ENCODE measurements at regions not wholly inside any gene's neighbourhood (a gene's known extent, or its start where the extent isn't known, plus 50 kb on each side); places are given as distances from the start of the nearest gene placed in this dataset.
A peak's percentile ranks its signal among the peaks of the same experiment; 100 is the strongest.
"Not testable (repeated sequence)": the region's sequence is repeated elsewhere in the genome, so short reads cannot be mapped to it uniquely, and the experiment has no call there.

- not testable (repeated sequence) for DNase-seq (ENCODE audit: low read depth)
Observed at GRCh38 chr16:18152832-18153231, 183.7 kb downstream of the NPIPA8 start.

GRCh38 chr16:18148132-18148531, 188.4 kb downstream of the NPIPA8 start:
- DNase-seq (ENCODE audit: low read depth) = not testable (repeated sequence)

GRCh38 chr16:18146601-18147142, 189.9 kb downstream of the NPIPA8 start:
- DNase-seq (ENCODE audit: low read depth) = not testable (repeated sequence)

GRCh38 chr16:18142066-18142465, 194.5 kb downstream of the NPIPA8 start:
- DNase-seq (ENCODE audit: low read depth) = not testable (repeated sequence)

GRCh38 chr16:18136288-18136687, 200.2 kb downstream of the NPIPA8 start:
- not testable (repeated sequence) for DNase-seq (ENCODE audit: low read depth)

GRCh38 chr16:18135024-18135423, 201.5 kb downstream of the NPIPA8 start:
- DNase-seq (ENCODE audit: low read depth) = not testable (repeated sequence)

- not testable (repeated sequence) for DNase-seq (ENCODE audit: low read depth)
Observed at GRCh38 chr16:18131587-18131986, 204.9 kb downstream of the NPIPA8 start.

- peak; percentile 4 for DNase-seq (ENCODE audit: low read depth)
Observed at GRCh38 chr16:18130478-18131120, 205.9 kb downstream of the NPIPA8 start.

GRCh38 chr16:18127033-18127432, 209.5 kb downstream of the NPIPA8 start:
- DNase-seq (ENCODE audit: low read depth) = not testable (repeated sequence)

GRCh38 chr16:18119092-18119491, 217.4 kb downstream of the NPIPA8 start:
- not testable (repeated sequence) for DNase-seq (ENCODE audit: low read depth)

GRCh38 chr16:18118684-18119083, 217.9 kb downstream of the NPIPA8 start:
- not testable (repeated sequence) for DNase-seq (ENCODE audit: low read depth)

GRCh38 chr16:18118071-18118470, 218.5 kb downstream of the NPIPA8 start:
- not testable (repeated sequence) for DNase-seq (ENCODE audit: low read depth)

- not testable (repeated sequence) for DNase-seq (ENCODE audit: low read depth)
Observed at GRCh38 chr16:18104412-18104811, 232.1 kb downstream of the NPIPA8 start.

- not testable (repeated sequence) for DNase-seq (ENCODE audit: low read depth)
Observed at GRCh38 chr16:18101077-18101476, 235.5 kb downstream of the NPIPA8 start.

- DNase-seq (ENCODE audit: low read depth) = not testable (repeated sequence)
Observed at GRCh38 chr16:18092605-18093004, 243.9 kb downstream of the NPIPA8 start.

GRCh38 chr16:18080658-18081363, 255.7 kb downstream of the NPIPA8 start:
- not testable (repeated sequence) for DNase-seq (ENCODE audit: low read depth)

GRCh38 chr16:18077910-18078309, 258.6 kb downstream of the NPIPA8 start:
- DNase-seq (ENCODE audit: low read depth) = not testable (repeated sequence)

- no peak for DNase-seq (ENCODE audit: low read depth)
Observed at GRCh38 chr16:18072161-18072560, 264.4 kb downstream of the NPIPA8 start.

GRCh38 chr16:18069683-18070082, 266.9 kb downstream of the NPIPA8 start:
- DNase-seq (ENCODE audit: low read depth) = no peak

GRCh38 chr16:18068477-18068876, 268.1 kb downstream of the NPIPA8 start:
- DNase-seq (ENCODE audit: low read depth) = no peak

- DNase-seq (ENCODE audit: low read depth) = no peak
Observed at GRCh38 chr16:18062713-18063112, 273.8 kb downstream of the NPIPA8 start.

- DNase-seq (ENCODE audit: low read depth) = no peak
Observed at GRCh38 chr16:18060351-18060750, 276.2 kb downstream of the NPIPA8 start.

- DNase-seq (ENCODE audit: low read depth) = no peak
Observed at GRCh38 chr16:18059577-18059976, 277.0 kb downstream of the NPIPA8 start.
